NCI-H2171 (cell line): ENCODE measurements at regions not wholly inside any gene's neighbourhood (a gene's known extent, or its start where the extent isn't known, plus 50 kb on each side); places are given as distances from the start of the nearest gene placed in this dataset.

Source experiments
- DNase-seq: peaks from one replicate; lab custom pipeline; 2025; lab: John Stamatoyannopoulos, UW

GRCh38 chr10:116792817-116793216 lies 50.5 kb upstream of the HSPA12A start:
- DNase-seq: no peak

GRCh38 chr10:116796469-116796868 lies 52.8 kb upstream of the ENO4 start:
- no peak for DNase-seq

- DNase-seq: peak; percentile 19
These were observed 52.3 kb upstream of the ENO4 start for GRCh38 chr10:116796910-116797513.

- no peak for DNase-seq
These were observed 50.4 kb upstream of the ENO4 start for GRCh38 chr10:116798859-116799258.
